ENCODE measurements at regions not wholly inside any gene's neighbourhood (a gene's known extent, or its start where the extent isn't known, plus 50 kb on each side); places are given as distances from the start of the nearest gene placed in this dataset.

- in situ Hi-C loops (cut with MboI; ENCODE audit: low sequenced_read_pairs, unreplicated experiment): no loop called here
- no peak for DNase-seq (ENCODE audit: low spot score)
- TF ChIP-seq CTCF (IDR thresholded peaks at IDR 0.05; ENCODE audit: borderline replicate concordance, control extremely low read depth, extremely low read depth, insufficient read depth, missing control alignments): no peak
Measured at GRCh38 chr3:40780291-40780924, 255.6 kb downstream of the ZNF621 start.

GRCh38 chr3:40780925-40781406 lies 256.2 kb downstream of the ZNF621 start:
- in situ Hi-C loops (cut with MboI; ENCODE audit: low sequenced_read_pairs, unreplicated experiment): no loop called here
- DNase-seq (ENCODE audit: low spot score): no peak
- no peak for TF ChIP-seq CTCF (IDR thresholded peaks at IDR 0.05; ENCODE audit: borderline replicate concordance, control extremely low read depth, extremely low read depth, insufficient read depth, missing control alignments)

- TF ChIP-seq CTCF (IDR thresholded peaks at IDR 0.05; ENCODE audit: borderline replicate concordance, control extremely low read depth, extremely low read depth, insufficient read depth, missing control alignments): no peak
- in situ Hi-C loops (cut with MboI; ENCODE audit: low sequenced_read_pairs, unreplicated experiment): no loop called here
- DNase-seq (ENCODE audit: low spot score): no peak
Measured at GRCh38 chr3:40782111-40782721, 257.5 kb downstream of the ZNF621 start.

- no peak for TF ChIP-seq CTCF (IDR thresholded peaks at IDR 0.05; ENCODE audit: borderline replicate concordance, control extremely low read depth, extremely low read depth, insufficient read depth, missing control alignments)
- DNase-seq (ENCODE audit: low spot score): no peak
- in situ Hi-C loops (cut with MboI; ENCODE audit: low sequenced_read_pairs, unreplicated experiment): no loop called here
Measured at GRCh38 chr3:40790746-40791145, 266.0 kb downstream of the ZNF621 start.

GRCh38 chr3:40793730-40794129 lies 269.0 kb downstream of the ZNF621 start:
- in situ Hi-C loops (cut with MboI; ENCODE audit: low sequenced_read_pairs, unreplicated experiment): no loop called here
- no peak for TF ChIP-seq CTCF (IDR thresholded peaks at IDR 0.05; ENCODE audit: borderline replicate concordance, control extremely low read depth, extremely low read depth, insufficient read depth, missing control alignments)
- DNase-seq (ENCODE audit: low spot score): no peak

GRCh38 chr3:40800343-40800742 lies 275.6 kb downstream of the ZNF621 start:
- no peak for DNase-seq (ENCODE audit: low spot score)
- in situ Hi-C loops (cut with MboI; ENCODE audit: low sequenced_read_pairs, unreplicated experiment): no loop called here

More at GRCh38 chr3:40800343-40800742, 275.6 kb downstream of the ZNF621 start:
- TF ChIP-seq CTCF (IDR thresholded peaks at IDR 0.05; ENCODE audit: borderline replicate concordance, control extremely low read depth, extremely low read depth, insufficient read depth, missing control alignments): no peak

All from GM13976 (cell line).